DOHH2 (cell line): ENCODE measurements at regions not wholly inside any gene's neighbourhood (a gene's known extent, or its start where the extent isn't known, plus 50 kb on each side); places are given as distances from the start of the nearest gene placed in this dataset.

Experiments
- EZH2phosphoT487 ChIP-seq: fragments of 200-600 bp; sonication (generic); IDR thresholded peaks from 2 replicates; pipeline ENCODE4 v1.6.1; 2017; ENCODE audit warnings: borderline replicate concordance, mild to moderate bottlenecking, antibody characterized with exemption, low read length, moderate library complexity, mixed read lengths
- TF ChIP-seq, protein P1 (sequence below): fragments of 200-600 bp; sonication (generic); IDR thresholded peaks from one replicate; pipeline ENCODE4 v1.5.1; 2014; ENCODE audit warnings: antibody characterized with exemption, mild to moderate bottlenecking, low read depth, low read length; ENCODE audit not compliant: poor library complexity, severe bottlenecking

DNA sequence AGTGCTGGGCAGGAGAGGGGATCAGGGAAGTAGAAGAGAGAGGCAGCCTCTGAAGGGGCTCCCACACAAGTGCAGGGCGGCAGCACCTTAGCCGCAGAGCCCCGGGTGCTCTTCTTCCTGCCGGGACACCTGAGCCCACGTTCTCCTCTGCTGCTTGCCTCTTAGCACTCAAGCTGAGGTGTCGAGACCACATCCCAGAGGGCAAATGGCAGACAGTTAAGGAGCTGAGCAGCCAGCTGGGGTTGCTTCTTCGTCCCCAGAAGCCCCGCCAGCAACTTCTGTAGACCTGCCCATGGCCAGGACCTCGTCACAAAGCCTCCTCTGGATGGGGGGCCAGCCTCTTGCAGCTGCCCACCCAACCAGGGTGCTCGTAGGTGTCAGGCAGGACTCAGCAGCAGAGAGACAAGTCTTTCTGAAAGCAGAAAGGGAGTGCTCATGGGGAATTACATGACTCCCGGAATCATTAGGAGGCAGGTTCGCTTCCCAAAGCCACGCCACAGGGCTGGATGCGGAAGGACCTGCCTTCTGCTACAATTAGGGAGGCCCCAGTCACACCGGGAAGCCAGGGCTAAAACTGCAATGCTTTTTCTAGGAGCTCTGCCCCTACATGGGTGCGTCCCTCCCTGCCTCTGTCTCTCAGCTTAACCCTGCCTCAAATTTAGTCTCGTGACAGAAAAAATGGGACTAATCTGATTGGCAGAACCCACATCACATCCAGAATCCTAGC is 141.4 kb upstream of the RAB4A start:
- TF ChIP-seq, protein P1, sequence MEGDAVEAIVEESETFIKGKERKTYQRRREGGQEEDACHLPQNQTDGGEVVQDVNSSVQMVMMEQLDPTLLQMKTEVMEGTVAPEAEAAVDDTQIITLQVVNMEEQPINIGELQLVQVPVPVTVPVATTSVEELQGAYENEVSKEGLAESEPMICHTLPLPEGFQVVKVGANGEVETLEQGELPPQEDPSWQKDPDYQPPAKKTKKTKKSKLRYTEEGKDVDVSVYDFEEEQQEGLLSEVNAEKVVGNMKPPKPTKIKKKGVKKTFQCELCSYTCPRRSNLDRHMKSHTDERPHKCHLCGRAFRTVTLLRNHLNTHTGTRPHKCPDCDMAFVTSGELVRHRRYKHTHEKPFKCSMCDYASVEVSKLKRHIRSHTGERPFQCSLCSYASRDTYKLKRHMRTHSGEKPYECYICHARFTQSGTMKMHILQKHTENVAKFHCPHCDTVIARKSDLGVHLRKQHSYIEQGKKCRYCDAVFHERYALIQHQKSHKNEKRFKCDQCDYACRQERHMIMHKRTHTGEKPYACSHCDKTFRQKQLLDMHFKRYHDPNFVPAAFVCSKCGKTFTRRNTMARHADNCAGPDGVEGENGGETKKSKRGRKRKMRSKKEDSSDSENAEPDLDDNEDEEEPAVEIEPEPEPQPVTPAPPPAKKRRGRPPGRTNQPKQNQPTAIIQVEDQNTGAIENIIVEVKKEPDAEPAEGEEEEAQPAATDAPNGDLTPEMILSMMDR, result no peak
- TF ChIP-seq EZH2phosphoT487, result no peak
